Sigmoid colon (tissue), 4 donors: ENCODE measurements at regions not wholly inside any gene's neighbourhood (a gene's known extent, or its start where the extent isn't known, plus 50 kb on each side); places are given as distances from the start of the nearest gene placed in this dataset.

ENCODE experiments used
- CTCF ChIP-seq, 4 experiments: fragments of 450-650 bp in 3 of 4; fragments of 200-600 bp in 1 of 4; IDR thresholded peaks; one replicate each; pipeline ENCODE4 v1.5.1; 2016 to 2019; ENCODE audit warnings: antibody characterized with exemption in 4 of 4, mild to moderate bottlenecking in 3 of 4, moderate library complexity in 2 of 4
- EP300 ChIP-seq, 4 donors: sonication (generic); formaldehyde crosslinking; IDR thresholded peaks; one replicate each; pipeline ENCODE4 v1.6.1; 2017; ENCODE audit warnings: antibody characterized with exemption in 4 of 4
- POLR2A ChIP-seq, 2 donors: fragments of 450-650 bp; IDR thresholded peaks; one replicate each; pipeline ENCODE4 v1.6.1; 2016; ENCODE audit warnings: antibody characterized with exemption in 2 of 2, mild to moderate bottlenecking in 2 of 2, moderate library complexity in 2 of 2
- POLR2AphosphoS5 ChIP-seq, 4 donors: sonication (generic); formaldehyde crosslinking; IDR thresholded peaks; one replicate each; pipeline ENCODE4 v1.6.1; 2017; ENCODE audit warnings: antibody characterized with exemption in 4 of 4

GRCh38 chr5:92267830-92268229 is 884.7 kb upstream of the ARRDC3 start:
- TF ChIP-seq POLR2A (IDR thresholded peaks at IDR 0.05) (no peak), CTCF (IDR thresholded peaks at IDR 0.05) (no peak), POLR2AphosphoS5 (IDR thresholded peaks at IDR 0.05) (no peak), EP300 (IDR thresholded peaks at IDR 0.05) (no peak)
